AG04450 (cell line): ENCODE measurements at regions not wholly inside any gene's neighbourhood (a gene's known extent, or its start where the extent isn't known, plus 50 kb on each side); places are given as distances from the start of the nearest gene placed in this dataset.

Experiments
- CTCF ChIA-PET: fragments of 300-600, 350-600 bp; formaldehyde crosslinking; extraction: SDS; loops from one replicate; lab custom pipeline; 2022; ENCODE audit warnings: antibody characterized with exemption, inconsistent platforms; lab: Charles Lee
- POLR2A ChIA-PET: fragments of 350-600 bp; formaldehyde crosslinking; extraction: SDS; loops from one replicate; lab custom pipeline; 2021; ENCODE audit warnings: antibody characterized with exemption, inconsistent platforms; lab: Yijun Ruan, JAX
- DNase-seq: peaks from one replicate; pipeline ENCODE4 v3.0.0-alpha.2; 2011; ENCODE audit warnings: low read depth, low spot score
- H3K27ac ChIP-seq: one replicate; pipeline ENCODE4 v1.5.1; 2012; ENCODE audit warnings: low read depth, low read length, control low read depth
- H3K27me3 ChIP-seq: one replicate; pipeline ENCODE4 v1.6.0; 2012; ENCODE audit warnings: low read length; ENCODE audit not compliant: control insufficient read depth, insufficient read depth
- H3K4me3 ChIP-seq: 2 replicates; pipeline ENCODE4 v1.5.1; 2011; ENCODE audit warnings: mild to moderate bottlenecking, low read depth, low read length, control low read depth
- H3K9me3 ChIP-seq: 2 replicates; pipeline ENCODE4 v1.5.1; 2012; ENCODE audit warnings: low read length; ENCODE audit not compliant: control insufficient read depth, insufficient read depth
- TF ChIP-seq, protein P1 (sequence below): IDR thresholded peaks from 2 replicates; pipeline ENCODE4 v1.5.1; 2011; ENCODE audit warnings: low read depth, low read length, control low read depth, inconsistent platforms

DNA sequence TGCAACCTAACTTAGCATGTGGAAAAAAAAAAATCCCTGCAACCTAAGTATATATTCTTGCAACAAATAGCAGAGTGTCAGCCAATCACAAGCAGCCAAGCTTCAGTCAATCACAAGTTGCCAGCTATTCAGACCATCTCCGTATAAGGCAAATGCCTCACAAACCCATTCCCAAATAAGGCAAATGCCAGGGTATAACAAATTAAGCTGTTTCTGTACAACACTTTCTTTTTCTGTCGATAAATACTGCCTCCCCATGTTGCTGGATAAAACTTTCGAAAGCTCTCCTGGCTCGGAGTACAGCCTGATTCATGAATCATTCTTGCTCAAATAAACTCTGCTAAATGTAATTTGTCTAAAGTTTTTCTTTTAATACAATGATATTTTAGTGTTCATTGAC lies 460.7 kb upstream of the SMIM31 start:
- Histone ChIP-seq H3K9me3 (no peaks in the 10 kb centered on the region), H3K4me3 (no peak overlapping the region), H3K27me3 (no peaks in the 10 kb centered on the region), H3K27ac (no peak overlapping the region)
- TF ChIP-seq, protein P1, sequence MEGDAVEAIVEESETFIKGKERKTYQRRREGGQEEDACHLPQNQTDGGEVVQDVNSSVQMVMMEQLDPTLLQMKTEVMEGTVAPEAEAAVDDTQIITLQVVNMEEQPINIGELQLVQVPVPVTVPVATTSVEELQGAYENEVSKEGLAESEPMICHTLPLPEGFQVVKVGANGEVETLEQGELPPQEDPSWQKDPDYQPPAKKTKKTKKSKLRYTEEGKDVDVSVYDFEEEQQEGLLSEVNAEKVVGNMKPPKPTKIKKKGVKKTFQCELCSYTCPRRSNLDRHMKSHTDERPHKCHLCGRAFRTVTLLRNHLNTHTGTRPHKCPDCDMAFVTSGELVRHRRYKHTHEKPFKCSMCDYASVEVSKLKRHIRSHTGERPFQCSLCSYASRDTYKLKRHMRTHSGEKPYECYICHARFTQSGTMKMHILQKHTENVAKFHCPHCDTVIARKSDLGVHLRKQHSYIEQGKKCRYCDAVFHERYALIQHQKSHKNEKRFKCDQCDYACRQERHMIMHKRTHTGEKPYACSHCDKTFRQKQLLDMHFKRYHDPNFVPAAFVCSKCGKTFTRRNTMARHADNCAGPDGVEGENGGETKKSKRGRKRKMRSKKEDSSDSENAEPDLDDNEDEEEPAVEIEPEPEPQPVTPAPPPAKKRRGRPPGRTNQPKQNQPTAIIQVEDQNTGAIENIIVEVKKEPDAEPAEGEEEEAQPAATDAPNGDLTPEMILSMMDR: no peak
- ChIA-PET CTCF (no interaction called here), POLR2A (no interaction called here)
- DNase-seq: no peak

GRCh38 chr4:164293743-164294142 lies 460.2 kb upstream of the SMIM31 start:
- TF ChIP-seq, protein P1: no peak
- CTCF ChIA-PET: no interaction called here
- H3K27me3 ChIP-seq: no peaks in the 10 kb centered on the region
- H3K9me3 ChIP-seq: no peaks in the 10 kb centered on the region
- DNase-seq: no peak
- H3K4me3 ChIP-seq: no peak overlapping the region
- no peak overlapping the region for H3K27ac ChIP-seq
- POLR2A ChIA-PET: no interaction called here

DNA sequence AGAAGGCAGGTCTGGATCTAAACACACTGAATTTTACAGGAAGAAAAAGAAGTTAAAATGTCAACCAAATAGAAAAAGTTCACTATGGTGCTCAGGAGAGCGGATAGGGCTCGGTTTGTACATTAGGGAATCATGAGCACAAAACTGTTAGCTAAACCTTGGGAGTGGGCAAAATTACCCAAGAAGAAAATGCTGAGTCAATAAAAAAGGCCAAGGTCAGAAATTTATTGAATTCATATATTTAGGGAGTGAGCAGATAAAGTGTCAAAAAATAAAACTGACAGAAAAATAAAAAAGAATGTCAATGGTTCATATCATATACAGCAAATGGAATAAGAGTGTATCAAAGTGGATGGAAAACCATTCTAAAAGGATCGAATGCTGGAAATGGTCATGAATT lies 452.5 kb upstream of the SMIM31 start:
- no peak for DNase-seq
- Histone ChIP-seq H3K4me3 (no peak overlapping the region), H3K27me3 (no peaks in the 10 kb centered on the region), H3K27ac (no peak overlapping the region), H3K9me3 (0 out of 2 replicates have a peak, but pooled peaks cover 3% of the 10 kb centered on the region)
- TF ChIP-seq, protein P1: no peak
- ChIA-PET POLR2A (no interaction called here), CTCF (no interaction called here)

- TF ChIP-seq, protein P1: no peak
- no peak for DNase-seq
- ChIA-PET POLR2A (no interaction called here), CTCF (no interaction called here)
- no peaks in the 10 kb centered on the region for H3K27me3 ChIP-seq
- peaks cover 5% of the 10 kb centered on the region; the same call in 1 of the 2 replicates for H3K9me3 ChIP-seq
- H3K4me3 ChIP-seq: no peak overlapping the region
- no peak overlapping the region for H3K27ac ChIP-seq
Measured at GRCh38 chr4:164304101-164304639, 449.8 kb upstream of the SMIM31 start.

- Histone ChIP-seq H3K27ac (no peak overlapping the region), H3K27me3 (no peaks in the 10 kb centered on the region), H3K9me3 (peaks cover 6% of the 10 kb centered on the region; the same call in 1 of the 2 replicates), H3K4me3 (no peak overlapping the region)
- no peak for DNase-seq
- POLR2A ChIA-PET: no interaction called here
- CTCF ChIA-PET: no interaction called here
- TF ChIP-seq, protein P1: no peak
Measured at GRCh38 chr4:164304861-164305260, 449.1 kb upstream of the SMIM31 start.
